ENCODE measurements at regions not wholly inside any gene's neighbourhood (a gene's known extent, or its start where the extent isn't known, plus 50 kb on each side); places are given as distances from the start of the nearest gene placed in this dataset.

GRCh38 chr1:104979651-104980050 is 1230.0 kb downstream of the AMY1C start:
- TF ChIP-seq GMEB2 (CRISPR knock-in tag; IDR thresholded peaks at IDR 0.05; ENCODE audit: low read depth): no peak
- TF ChIP-seq GPBP1L1 (CRISPR knock-in tag; IDR thresholded peaks at IDR 0.05): no peak
- TF ChIP-seq SMAD1 (CRISPR knock-in tag; IDR thresholded peaks at IDR 0.05; ENCODE audit: borderline replicate concordance, low read depth): no peak
- TF ChIP-seq REST (IDR thresholded peaks at IDR 0.05; ENCODE audit: borderline replicate concordance in 1 of 2, low read depth in 1 of 2, low read length in 2 of 2): no peak
- TF ChIP-seq ONECUT2 (CRISPR knock-in tag; IDR thresholded peaks at IDR 0.05): no peak
